ENCODE measurements at regions not wholly inside any gene's neighbourhood (a gene's known extent, or its start where the extent isn't known, plus 50 kb on each side); places are given as distances from the start of the nearest gene placed in this dataset.

GRCh38 chr12:54700849-54701248 lies 52.7 kb upstream of the DCD start:
- TF ChIP-seq FOXM1 (IDR thresholded peaks at IDR 0.05; ENCODE audit: borderline replicate concordance, low read depth): no peak
- TF ChIP-seq TAF1 (IDR thresholded peaks at IDR 0.05; ENCODE audit: low read depth): no peak
- TF ChIP-seq NFIC (IDR thresholded peaks at IDR 0.05): no peak
- TF ChIP-seq ZBTB7A (IDR thresholded peaks at IDR 0.05; ENCODE audit: low read depth): no peak
- no peak for TF ChIP-seq MAX (IDR thresholded peaks at IDR 0.05)
- TF ChIP-seq RAD21 (IDR thresholded peaks at IDR 0.05; ENCODE audit: low read depth): no peak
- TF ChIP-seq EP300 (IDR thresholded peaks at IDR 0.05; ENCODE audit: borderline replicate concordance): no peak
- TF ChIP-seq USF1 (IDR thresholded peaks at IDR 0.05): no peak
- no peak for TF ChIP-seq YY1 (IDR thresholded peaks at IDR 0.05; ENCODE audit: low read depth)

- TF ChIP-seq EP300 (IDR thresholded peaks at IDR 0.05; ENCODE audit: borderline replicate concordance) (no peak), RAD21 (IDR thresholded peaks at IDR 0.05; ENCODE audit: low read depth) (no peak), CREB1 (IDR thresholded peaks at IDR 0.05; ENCODE audit: low read depth) (no peak), REST (IDR thresholded peaks at IDR 0.05; ENCODE audit: low read depth) (no peak), CEBPB (IDR thresholded peaks at IDR 0.05) (no peak), MAX (IDR thresholded peaks at IDR 0.05) (no peak), TAF1 (IDR thresholded peaks at IDR 0.05; ENCODE audit: low read depth) (no peak), TCF12 (IDR thresholded peaks at IDR 0.05; ENCODE audit: low read depth) (no peak), ZBTB7A (IDR thresholded peaks at IDR 0.05; ENCODE audit: low read depth) (no peak), YY1 (IDR thresholded peaks at IDR 0.05; ENCODE audit: low read depth) (no peak), FOXM1 (IDR thresholded peaks at IDR 0.05; ENCODE audit: borderline replicate concordance, low read depth) (no peak), USF1 (IDR thresholded peaks at IDR 0.05) (no peak), TEAD4 (IDR thresholded peaks at IDR 0.05) (no peak)
These were observed 52.1 kb upstream of the DCD start for GRCh38 chr12:54700301-54700700.

All from Ishikawa (cell line).